ENCODE measurements at regions not wholly inside any gene's neighbourhood (a gene's known extent, or its start where the extent isn't known, plus 50 kb on each side); places are given as distances from the start of the nearest gene placed in this dataset.

DNA sequence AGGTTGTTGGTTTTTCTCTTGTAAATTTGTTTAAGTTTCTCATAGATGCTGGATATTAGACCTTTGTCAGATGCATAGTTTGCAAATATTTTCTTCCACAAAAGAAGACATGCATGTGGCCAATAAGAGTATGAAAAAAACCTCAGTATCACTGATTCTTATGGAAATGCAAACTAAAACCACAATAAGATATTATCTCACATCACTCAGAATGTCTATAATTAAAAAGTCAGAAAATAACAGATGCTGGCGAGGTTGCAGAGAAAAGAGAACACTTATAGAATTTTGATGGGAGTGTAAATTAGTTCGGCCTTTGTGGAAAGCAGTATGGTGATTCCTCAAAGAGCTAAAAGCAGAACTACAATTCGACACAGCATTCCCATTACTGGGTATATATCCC, 1355.6 kb downstream of the FAM133A start:
- TF ChIP-seq, protein P1, sequence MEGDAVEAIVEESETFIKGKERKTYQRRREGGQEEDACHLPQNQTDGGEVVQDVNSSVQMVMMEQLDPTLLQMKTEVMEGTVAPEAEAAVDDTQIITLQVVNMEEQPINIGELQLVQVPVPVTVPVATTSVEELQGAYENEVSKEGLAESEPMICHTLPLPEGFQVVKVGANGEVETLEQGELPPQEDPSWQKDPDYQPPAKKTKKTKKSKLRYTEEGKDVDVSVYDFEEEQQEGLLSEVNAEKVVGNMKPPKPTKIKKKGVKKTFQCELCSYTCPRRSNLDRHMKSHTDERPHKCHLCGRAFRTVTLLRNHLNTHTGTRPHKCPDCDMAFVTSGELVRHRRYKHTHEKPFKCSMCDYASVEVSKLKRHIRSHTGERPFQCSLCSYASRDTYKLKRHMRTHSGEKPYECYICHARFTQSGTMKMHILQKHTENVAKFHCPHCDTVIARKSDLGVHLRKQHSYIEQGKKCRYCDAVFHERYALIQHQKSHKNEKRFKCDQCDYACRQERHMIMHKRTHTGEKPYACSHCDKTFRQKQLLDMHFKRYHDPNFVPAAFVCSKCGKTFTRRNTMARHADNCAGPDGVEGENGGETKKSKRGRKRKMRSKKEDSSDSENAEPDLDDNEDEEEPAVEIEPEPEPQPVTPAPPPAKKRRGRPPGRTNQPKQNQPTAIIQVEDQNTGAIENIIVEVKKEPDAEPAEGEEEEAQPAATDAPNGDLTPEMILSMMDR (conservative IDR thresholded peaks at IDR 0.05; ENCODE audit: low read length): no peak
- no peak for TF ChIP-seq EZH2phosphoT487 (IDR thresholded peaks at IDR 0.05; ENCODE audit: borderline replicate concordance, low read depth, low read length)

All from OCI-LY7 (cell line).